ENCODE measurements at regions not wholly inside any gene's neighbourhood (a gene's known extent, or its start where the extent isn't known, plus 50 kb on each side); places are given as distances from the start of the nearest gene placed in this dataset.
"Not testable (repeated sequence)": the region's sequence is repeated elsewhere in the genome, so short reads cannot be mapped to it uniquely, and the experiment has no call there.

GRCh38 chr22:48405741-48406140, 1421.9 kb downstream of the BRD1 start:
- DNase-seq (ENCODE audit: low read depth): no peak
- TF ChIP-seq MYC (IDR thresholded peaks at IDR 0.05; ENCODE audit: low read depth, low read length) (no peak), CTCF (IDR thresholded peaks at IDR 0.05; ENCODE audit: low read depth, low read length) (no peak), MAX (IDR thresholded peaks at IDR 0.05; ENCODE audit: low read depth, low read length) (no peak), POLR2A (IDR thresholded peaks at IDR 0.05; ENCODE audit: extremely low read depth, insufficient read length) (no peak)
- H3K4me3 ChIP-seq (ENCODE audit: low read depth, low read length): no peak overlapping the region

GRCh38 chr22:48404801-48405447, 1422.7 kb downstream of the BRD1 start:
- no peak for TF ChIP-seq MAX (IDR thresholded peaks at IDR 0.05; ENCODE audit: low read depth, low read length)
- TF ChIP-seq CTCF (IDR thresholded peaks at IDR 0.05; ENCODE audit: low read depth, low read length): no peak
- TF ChIP-seq POLR2A (IDR thresholded peaks at IDR 0.05; ENCODE audit: extremely low read depth, insufficient read length): no peak
- DNase-seq (ENCODE audit: low read depth): no peak

GRCh38 chr22:48403521-48404403, 1423.9 kb downstream of the BRD1 start:
- no peak overlapping the region for H3K4me3 ChIP-seq (ENCODE audit: low read depth, low read length)
- DNase-seq (ENCODE audit: low read depth): no peak
- TF ChIP-seq CTCF (IDR thresholded peaks at IDR 0.05; ENCODE audit: low read depth, low read length) (no peak), MAX (IDR thresholded peaks at IDR 0.05; ENCODE audit: low read depth, low read length) (no peak), POLR2A (IDR thresholded peaks at IDR 0.05; ENCODE audit: extremely low read depth, insufficient read length) (no peak), MYC (IDR thresholded peaks at IDR 0.05; ENCODE audit: low read depth, low read length) (no peak)

More at GRCh38 chr22:48404801-48405447, 1422.7 kb downstream of the BRD1 start:
- H3K4me3 ChIP-seq (ENCODE audit: low read depth, low read length): no peak overlapping the region

GRCh38 chr22:48402591-48403031, 1425.1 kb downstream of the BRD1 start:
- TF ChIP-seq MAX (IDR thresholded peaks at IDR 0.05; ENCODE audit: low read depth, low read length): no peak
- no peak for TF ChIP-seq POLR2A (IDR thresholded peaks at IDR 0.05; ENCODE audit: extremely low read depth, insufficient read length)
- no peak for TF ChIP-seq CTCF (IDR thresholded peaks at IDR 0.05; ENCODE audit: low read depth, low read length)
- no peak for TF ChIP-seq MYC (IDR thresholded peaks at IDR 0.05; ENCODE audit: low read depth, low read length)
- H3K4me3 ChIP-seq (ENCODE audit: low read depth, low read length): no peak overlapping the region
- no peak for DNase-seq (ENCODE audit: low read depth)

GRCh38 chr22:48401523-48401922, 1426.2 kb downstream of the BRD1 start:
- H3K4me3 ChIP-seq (ENCODE audit: low read depth, low read length); DNase-seq (ENCODE audit: low read depth): not testable (repeated sequence)

- TF ChIP-seq MYC (IDR thresholded peaks at IDR 0.05; ENCODE audit: low read depth, low read length): no peak
- TF ChIP-seq CTCF (IDR thresholded peaks at IDR 0.05; ENCODE audit: low read depth, low read length): no peak
- TF ChIP-seq POLR2A (IDR thresholded peaks at IDR 0.05; ENCODE audit: extremely low read depth, insufficient read length): no peak
- H3K4me3 ChIP-seq (ENCODE audit: low read depth, low read length): no peak overlapping the region
- DNase-seq (ENCODE audit: low read depth): no peak
Measured at GRCh38 chr22:48398181-48398905, 1429.3 kb downstream of the BRD1 start.

All from NB4 (cell line).